Activated CD4-positive, alpha-beta memory T cell treated with anti-CD3 and anti-CD28 coated beads for 36 hours (primary cell): ENCODE measurements at regions not wholly inside any gene's neighbourhood (a gene's known extent, or its start where the extent isn't known, plus 50 kb on each side); places are given as distances from the start of the nearest gene placed in this dataset.

Experiments used
- CTCF ChIA-PET: fragments of 350-600 bp; sonication (Branson Sonifier 250); formaldehyde crosslinking; loops from one replicate; lab custom pipeline; 2021; ENCODE audit warnings: antibody characterized with exemption, inconsistent platforms; lab: Charles Lee
- POLR2A ChIA-PET: fragments of 350-600 bp; sonication (Branson Sonifier 250); formaldehyde crosslinking; loops from one replicate; lab custom pipeline; 2021; ENCODE audit warnings: antibody characterized with exemption; lab: Charles Lee
- DNase-seq: peaks from one replicate; pipeline ENCODE4 v3.0.0-alpha.2; 2020
- H3K27ac Mint-ChIP-seq: one replicate; pipeline ENCODE4 v1.8.0; 2021; ENCODE audit warnings: mixed read lengths
- H3K27me3 Mint-ChIP-seq: one replicate; pipeline ENCODE4 v1.8.0; 2021; ENCODE audit warnings: mixed read lengths
- H3K36me3 Mint-ChIP-seq: one replicate; pipeline ENCODE4 v1.8.0; 2021; ENCODE audit warnings: mixed read lengths
- H3K4me1 Mint-ChIP-seq: one replicate; pipeline ENCODE4 v1.8.0; 2021; ENCODE audit warnings: low read depth, mixed read lengths
- H3K4me3 Mint-ChIP-seq: one replicate; pipeline ENCODE4 v1.8.0; 2021; ENCODE audit warnings: mild to moderate bottlenecking, mixed read lengths
- H3K9me3 Mint-ChIP-seq: one replicate; pipeline ENCODE4 v1.8.0; 2021; ENCODE audit warnings: mixed read lengths
- intact Hi-C: fragments of 100-400 bp; cut with micrococcal nuclease; formaldehyde crosslinking; loops from one replicate; pipeline ENCODE4 v1.15.1; 2023

- H3K9me3 Mint-ChIP-seq: peaks cover 18% of the 10 kb centered on the region
- H3K4me3 Mint-ChIP-seq: no peak overlapping the region
- CTCF ChIA-PET: no interaction called here
- no peak overlapping the region for H3K27ac Mint-ChIP-seq
- no peak for DNase-seq
- H3K27me3 Mint-ChIP-seq: no peaks in the 10 kb centered on the region
- POLR2A ChIA-PET: no interaction called here
- no peaks in the 10 kb centered on the region for H3K36me3 Mint-ChIP-seq
- intact Hi-C loops: no loop called here
- H3K4me1 Mint-ChIP-seq: no peaks in the 10 kb centered on the region
These were observed 647.1 kb upstream of the ZWINT start for GRCh38 chr10:57008189-57008588.

GRCh38 chr10:56991591-56992069, 630.6 kb upstream of the ZWINT start:
- no peaks in the 10 kb centered on the region for H3K27me3 Mint-ChIP-seq
- H3K36me3 Mint-ChIP-seq: no peaks in the 10 kb centered on the region
- no peak for DNase-seq
- H3K4me3 Mint-ChIP-seq: no peak overlapping the region
- ChIA-PET POLR2A (no interaction called here), CTCF (no interaction called here)
- intact Hi-C loops: no loop called here
- H3K9me3 Mint-ChIP-seq: peaks cover 10% of the 10 kb centered on the region
- no peaks in the 10 kb centered on the region for H3K4me1 Mint-ChIP-seq
- H3K27ac Mint-ChIP-seq: no peak overlapping the region

GRCh38 chr10:56975513-56975912, 614.5 kb upstream of the ZWINT start:
- POLR2A ChIA-PET: no interaction called here
- no peaks in the 10 kb centered on the region for H3K4me1 Mint-ChIP-seq
- intact Hi-C loops: no loop called here
- no peak for DNase-seq
- H3K9me3 Mint-ChIP-seq: peaks cover 10% of the 10 kb centered on the region
- H3K27me3 Mint-ChIP-seq: no peaks in the 10 kb centered on the region
- H3K36me3 Mint-ChIP-seq: no peaks in the 10 kb centered on the region
- no peak overlapping the region for H3K4me3 Mint-ChIP-seq
- CTCF ChIA-PET: no interaction called here
- no peak overlapping the region for H3K27ac Mint-ChIP-seq

GRCh38 chr10:56973766-56974165, 612.7 kb upstream of the ZWINT start:
- Mint-ChIP-seq H3K4me3 (no peak overlapping the region), H3K27me3 (no peaks in the 10 kb centered on the region), H3K36me3 (no peaks in the 10 kb centered on the region), H3K27ac (no peak overlapping the region), H3K9me3 (peaks cover 12% of the 10 kb centered on the region), H3K4me1 (no peaks in the 10 kb centered on the region)
- ChIA-PET POLR2A (no interaction called here), CTCF (no interaction called here)
- intact Hi-C loops: no loop called here
- DNase-seq: no peak

GRCh38 chr10:56943221-56943755, 582.2 kb upstream of the ZWINT start:
- POLR2A ChIA-PET: no interaction called here
- Mint-ChIP-seq H3K36me3 (no peaks in the 10 kb centered on the region), H3K9me3 (peaks cover 15% of the 10 kb centered on the region), H3K27me3 (no peaks in the 10 kb centered on the region), H3K4me1 (no peaks in the 10 kb centered on the region), H3K27ac (no peak overlapping the region), H3K4me3 (no peak overlapping the region)
- no peak for DNase-seq
- CTCF ChIA-PET: no interaction called here
- intact Hi-C loops: no loop called here

- DNase-seq: no peak
- H3K36me3 Mint-ChIP-seq: no peaks in the 10 kb centered on the region
- no peak overlapping the region for H3K27ac Mint-ChIP-seq
- H3K27me3 Mint-ChIP-seq: no peaks in the 10 kb centered on the region
- peaks cover 12% of the 10 kb centered on the region for H3K9me3 Mint-ChIP-seq
- ChIA-PET CTCF (no interaction called here), POLR2A (no interaction called here)
- H3K4me1 Mint-ChIP-seq: no peaks in the 10 kb centered on the region
- intact Hi-C loops: no loop called here
- no peak overlapping the region for H3K4me3 Mint-ChIP-seq
These were observed 573.5 kb upstream of the ZWINT start for GRCh38 chr10:56934515-56934914.

GRCh38 chr10:56928714-56929113, 567.7 kb upstream of the ZWINT start:
- Mint-ChIP-seq H3K36me3 (no peaks in the 10 kb centered on the region), H3K27me3 (no peaks in the 10 kb centered on the region), H3K4me3 (no peak overlapping the region), H3K27ac (no peak overlapping the region), H3K4me1 (no peaks in the 10 kb centered on the region), H3K9me3 (peaks cover 15% of the 10 kb centered on the region)
- POLR2A ChIA-PET: no interaction called here
- CTCF ChIA-PET: no interaction called here
- DNase-seq: no peak
- intact Hi-C loops: no loop called here

- POLR2A ChIA-PET: no interaction called here
- DNase-seq: no peak
- Mint-ChIP-seq H3K4me1 (no peaks in the 10 kb centered on the region), H3K4me3 (no peak overlapping the region), H3K27ac (no peak overlapping the region), H3K9me3 (peaks cover 18% of the 10 kb centered on the region), H3K27me3 (no peaks in the 10 kb centered on the region), H3K36me3 (no peaks in the 10 kb centered on the region)
- CTCF ChIA-PET: no interaction called here
- intact Hi-C loops: no loop called here
These were observed 566.6 kb upstream of the ZWINT start for GRCh38 chr10:56927701-56928100.

- CTCF ChIA-PET: no interaction called here
These were observed 559.7 kb upstream of the ZWINT start for GRCh38 chr10:56920601-56921261.

GRCh38 chr10:56912043-56912442, 551.0 kb upstream of the ZWINT start:
- POLR2A ChIA-PET: no interaction called here
- Mint-ChIP-seq H3K4me3 (no peak overlapping the region), H3K9me3 (peaks cover 14% of the 10 kb centered on the region), H3K27ac (no peak overlapping the region), H3K36me3 (no peaks in the 10 kb centered on the region), H3K4me1 (no peaks in the 10 kb centered on the region), H3K27me3 (no peaks in the 10 kb centered on the region)
- CTCF ChIA-PET: no interaction called here
- intact Hi-C loops: no loop called here
- no peak for DNase-seq

More at GRCh38 chr10:56920601-56921261, 559.7 kb upstream of the ZWINT start:
- Mint-ChIP-seq H3K4me1 (no peaks in the 10 kb centered on the region), H3K36me3 (no peaks in the 10 kb centered on the region), H3K9me3 (peaks cover 25% of the 10 kb centered on the region), H3K4me3 (no peak overlapping the region), H3K27me3 (no peaks in the 10 kb centered on the region), H3K27ac (no peak overlapping the region)
- intact Hi-C loops: no loop called here
- DNase-seq: no peak
- POLR2A ChIA-PET: no interaction called here

- no peaks in the 10 kb centered on the region for H3K4me1 Mint-ChIP-seq
- ChIA-PET POLR2A (no interaction called here), CTCF (no interaction called here)
- no peak for DNase-seq
- no peak overlapping the region for H3K4me3 Mint-ChIP-seq
- no peak overlapping the region for H3K27ac Mint-ChIP-seq
- intact Hi-C loops: no loop called here
- H3K27me3 Mint-ChIP-seq: no peaks in the 10 kb centered on the region
- H3K36me3 Mint-ChIP-seq: no peaks in the 10 kb centered on the region
- H3K9me3 Mint-ChIP-seq: peaks cover 2% of the 10 kb centered on the region
These were observed 544.0 kb upstream of the ZWINT start for GRCh38 chr10:56905051-56905450.

GRCh38 chr10:56902554-56902953, 541.5 kb upstream of the ZWINT start:
- H3K27ac Mint-ChIP-seq: no peak overlapping the region
- POLR2A ChIA-PET: no interaction called here
- H3K4me1 Mint-ChIP-seq: no peaks in the 10 kb centered on the region
- intact Hi-C loops: no loop called here
- H3K4me3 Mint-ChIP-seq: no peak overlapping the region
- CTCF ChIA-PET: no interaction called here
- no peaks in the 10 kb centered on the region for H3K27me3 Mint-ChIP-seq
- H3K9me3 Mint-ChIP-seq: peaks cover 11% of the 10 kb centered on the region
- H3K36me3 Mint-ChIP-seq: no peaks in the 10 kb centered on the region
- no peak for DNase-seq

GRCh38 chr10:56895306-56895705, 534.2 kb upstream of the ZWINT start:
- Mint-ChIP-seq H3K4me1 (no peaks in the 10 kb centered on the region), H3K27ac (no peak overlapping the region), H3K36me3 (no peaks in the 10 kb centered on the region), H3K9me3 (peaks cover 21% of the 10 kb centered on the region), H3K4me3 (no peak overlapping the region), H3K27me3 (no peaks in the 10 kb centered on the region)
- ChIA-PET POLR2A (no interaction called here), CTCF (no interaction called here)
- intact Hi-C loops: no loop called here
- no peak for DNase-seq
